Activated CD4-positive, alpha-beta memory T cell treated with anti-CD3 and anti-CD28 coated beads for 36 hours (primary cell): ENCODE measurements at regions not wholly inside any gene's neighbourhood (a gene's known extent, or its start where the extent isn't known, plus 50 kb on each side); places are given as distances from the start of the nearest gene placed in this dataset.
A peak's percentile ranks its signal among the peaks of the same experiment; 100 is the strongest.

Source experiments
- CTCF ChIA-PET: fragments of 350-600 bp; sonication (Branson Sonifier 250); formaldehyde crosslinking; loops from one replicate; lab custom pipeline; 2021; ENCODE audit warnings: antibody characterized with exemption, inconsistent platforms; lab: Charles Lee
- POLR2A ChIA-PET: fragments of 350-600 bp; sonication (Branson Sonifier 250); formaldehyde crosslinking; loops from one replicate; lab custom pipeline; 2021; ENCODE audit warnings: antibody characterized with exemption; lab: Charles Lee
- DNase-seq: peaks from one replicate; pipeline ENCODE4 v3.0.0-alpha.2; 2020
- H3K27ac Mint-ChIP-seq: one replicate; pipeline ENCODE4 v1.8.0; 2021; ENCODE audit warnings: mixed read lengths
- H3K27me3 Mint-ChIP-seq: one replicate; pipeline ENCODE4 v1.8.0; 2021; ENCODE audit warnings: mixed read lengths
- H3K36me3 Mint-ChIP-seq: one replicate; pipeline ENCODE4 v1.8.0; 2021; ENCODE audit warnings: mixed read lengths
- H3K4me1 Mint-ChIP-seq: one replicate; pipeline ENCODE4 v1.8.0; 2021; ENCODE audit warnings: low read depth, mixed read lengths
- H3K4me3 Mint-ChIP-seq: one replicate; pipeline ENCODE4 v1.8.0; 2021; ENCODE audit warnings: mild to moderate bottlenecking, mixed read lengths
- H3K9me3 Mint-ChIP-seq: one replicate; pipeline ENCODE4 v1.8.0; 2021; ENCODE audit warnings: mixed read lengths
- intact Hi-C: fragments of 100-400 bp; cut with micrococcal nuclease; formaldehyde crosslinking; loops from one replicate; pipeline ENCODE4 v1.15.1; 2023

GRCh38 chrY:21105529-21105928 is 349.6 kb downstream of the RPS4Y2 start:
- no peaks in the 10 kb centered on the region for H3K9me3 Mint-ChIP-seq
- H3K36me3 Mint-ChIP-seq: no peaks in the 10 kb centered on the region
- DNase-seq: no peak
- no peaks in the 10 kb centered on the region for H3K27me3 Mint-ChIP-seq
- no peak overlapping the region for H3K4me3 Mint-ChIP-seq
- CTCF ChIA-PET: no interaction called here
- H3K4me1 Mint-ChIP-seq: peaks cover 32% of the 10 kb centered on the region
- intact Hi-C loops: no loop called here
- POLR2A ChIA-PET: no interaction called here
- peak overlapping the region; percentile 40 for H3K27ac Mint-ChIP-seq

GRCh38 chrY:21111313-21111712 is 355.4 kb downstream of the RPS4Y2 start:
- H3K4me3 Mint-ChIP-seq: no peak overlapping the region
- DNase-seq: peak; percentile 32
- ChIA-PET POLR2A (no interaction called here), CTCF (no interaction called here)
- no peak overlapping the region for H3K27ac Mint-ChIP-seq
- no peaks in the 10 kb centered on the region for H3K36me3 Mint-ChIP-seq
- no peaks in the 10 kb centered on the region for H3K27me3 Mint-ChIP-seq
- H3K4me1 Mint-ChIP-seq: peaks cover 22% of the 10 kb centered on the region
- intact Hi-C loops: no loop called here
- H3K9me3 Mint-ChIP-seq: no peaks in the 10 kb centered on the region

- Mint-ChIP-seq H3K4me1 (no peaks in the 10 kb centered on the region), H3K27me3 (no peaks in the 10 kb centered on the region), H3K27ac (no peak overlapping the region), H3K9me3 (no peaks in the 10 kb centered on the region), H3K36me3 (no peaks in the 10 kb centered on the region), H3K4me3 (no peak overlapping the region)
- ChIA-PET POLR2A (no interaction called here), CTCF (no interaction called here)
- intact Hi-C loops: no loop called here
- DNase-seq: no peak
These were observed 365.2 kb downstream of the RPS4Y2 start for GRCh38 chrY:21121065-21121464.

GRCh38 chrY:21135591-21135990 is 375.5 kb upstream of the RBMY1B start:
- peaks cover 28% of the 10 kb centered on the region for H3K4me1 Mint-ChIP-seq
- no peak overlapping the region for H3K4me3 Mint-ChIP-seq
- DNase-seq: no peak
- H3K27ac Mint-ChIP-seq: no peak overlapping the region
- H3K36me3 Mint-ChIP-seq: no peaks in the 10 kb centered on the region
- no peaks in the 10 kb centered on the region for H3K27me3 Mint-ChIP-seq
- intact Hi-C loops: loop anchor here (5.0 to 10.0 kb wide), 3 partner anchors 51 to 113 kb away; no protein-coding TSS in a partner anchor
- POLR2A ChIA-PET: no interaction called here
- CTCF ChIA-PET: no interaction called here
- no peaks in the 10 kb centered on the region for H3K9me3 Mint-ChIP-seq

- CTCF ChIA-PET: no interaction called here
- Mint-ChIP-seq H3K27me3 (no peaks in the 10 kb centered on the region), H3K4me1 (peaks cover 28% of the 10 kb centered on the region), H3K27ac (peak overlapping the region; percentile 79), H3K4me3 (peak overlapping the region; percentile 72), H3K9me3 (no peaks in the 10 kb centered on the region), H3K36me3 (no peaks in the 10 kb centered on the region)
- intact Hi-C loops: loop anchor here (2.0 to 10.0 kb wide), 4 partner anchors 43 to 116 kb away; no protein-coding TSS in a partner anchor
- DNase-seq: no peak
- POLR2A ChIA-PET: no interaction called here
These were observed 372.9 kb upstream of the RBMY1B start for GRCh38 chrY:21138056-21138758.

GRCh38 chrY:21146331-21146730 is 364.8 kb upstream of the RBMY1B start:
- peaks cover 13% of the 10 kb centered on the region for H3K4me1 Mint-ChIP-seq
- no peak overlapping the region for H3K4me3 Mint-ChIP-seq
- CTCF ChIA-PET: no interaction called here
- POLR2A ChIA-PET: no interaction called here
- intact Hi-C loops: no loop called here
- peaks cover 2% of the 10 kb centered on the region for H3K36me3 Mint-ChIP-seq
- H3K27me3 Mint-ChIP-seq: no peaks in the 10 kb centered on the region
- DNase-seq: no peak
- H3K9me3 Mint-ChIP-seq: no peaks in the 10 kb centered on the region
- no peak overlapping the region for H3K27ac Mint-ChIP-seq

GRCh38 chrY:21149971-21150370 is 361.2 kb upstream of the RBMY1B start:
- H3K9me3 Mint-ChIP-seq: peaks cover 5% of the 10 kb centered on the region
- no peak overlapping the region for H3K4me3 Mint-ChIP-seq
- no peak for DNase-seq
- H3K36me3 Mint-ChIP-seq: peaks cover 12% of the 10 kb centered on the region
- intact Hi-C loops: no loop called here
- CTCF ChIA-PET: no interaction called here
- peaks cover 13% of the 10 kb centered on the region for H3K4me1 Mint-ChIP-seq
- H3K27me3 Mint-ChIP-seq: no peaks in the 10 kb centered on the region
- no peak overlapping the region for H3K27ac Mint-ChIP-seq
- POLR2A ChIA-PET: no interaction called here

GRCh38 chrY:21169821-21170220 is 341.3 kb upstream of the RBMY1B start:
- POLR2A ChIA-PET: no interaction called here
- peaks cover 3% of the 10 kb centered on the region for H3K4me1 Mint-ChIP-seq
- H3K9me3 Mint-ChIP-seq: no peaks in the 10 kb centered on the region
- no peaks in the 10 kb centered on the region for H3K27me3 Mint-ChIP-seq
- DNase-seq: no peak
- peaks cover 4% of the 10 kb centered on the region for H3K36me3 Mint-ChIP-seq
- intact Hi-C loops: loop anchor here (10.0 kb wide), 1 partner anchor 175 kb away; no protein-coding TSS in a partner anchor
- CTCF ChIA-PET: no interaction called here
- H3K4me3 Mint-ChIP-seq: no peak overlapping the region
- no peak overlapping the region for H3K27ac Mint-ChIP-seq

- Mint-ChIP-seq H3K9me3 (no peaks in the 10 kb centered on the region), H3K27ac (no peak overlapping the region), H3K27me3 (no peaks in the 10 kb centered on the region), H3K36me3 (peaks cover 4% of the 10 kb centered on the region), H3K4me1 (peaks cover 9% of the 10 kb centered on the region), H3K4me3 (no peak overlapping the region)
- POLR2A ChIA-PET: no interaction called here
- CTCF ChIA-PET: no interaction called here
- DNase-seq: no peak
- intact Hi-C loops: loop anchor here (10.0 kb wide), 1 partner anchor 180 kb away; no protein-coding TSS in a partner anchor
These were observed 336.3 kb upstream of the RBMY1B start for GRCh38 chrY:21174697-21175463.

- Mint-ChIP-seq H3K9me3 (no peaks in the 10 kb centered on the region), H3K27ac (no peak overlapping the region), H3K36me3 (peaks cover 4% of the 10 kb centered on the region), H3K4me3 (no peak overlapping the region), H3K4me1 (peaks cover 10% of the 10 kb centered on the region), H3K27me3 (no peaks in the 10 kb centered on the region)
- DNase-seq: no peak
- POLR2A ChIA-PET: no interaction called here
- CTCF ChIA-PET: no interaction called here
- intact Hi-C loops: loop anchor here (10.0 kb wide), 1 partner anchor 181 kb away; no protein-coding TSS in a partner anchor
These were observed 335.6 kb upstream of the RBMY1B start for GRCh38 chrY:21175505-21175904.

- Mint-ChIP-seq H3K9me3 (no peaks in the 10 kb centered on the region), H3K27me3 (no peaks in the 10 kb centered on the region), H3K36me3 (no peaks in the 10 kb centered on the region), H3K4me3 (no peak overlapping the region), H3K27ac (peak overlapping the region; percentile 30), H3K4me1 (peaks cover 15% of the 10 kb centered on the region)
- ChIA-PET CTCF (no interaction called here), POLR2A (no interaction called here)
- intact Hi-C loops: loop anchor here (10.0 kb wide), 1 partner anchor 183 kb away; no protein-coding TSS in a partner anchor
- no peak for DNase-seq
These were observed 333.8 kb upstream of the RBMY1B start for GRCh38 chrY:21177306-21177800.

GRCh38 chrY:21178281-21178680 is 332.9 kb upstream of the RBMY1B start:
- Mint-ChIP-seq H3K27ac (no peak overlapping the region), H3K4me3 (no peak overlapping the region), H3K36me3 (no peaks in the 10 kb centered on the region), H3K27me3 (no peaks in the 10 kb centered on the region), H3K4me1 (peaks cover 15% of the 10 kb centered on the region), H3K9me3 (no peaks in the 10 kb centered on the region)
- POLR2A ChIA-PET: no interaction called here
- DNase-seq: no peak
- intact Hi-C loops: loop anchor here (10.0 kb wide), 1 partner anchor 183 kb away; no protein-coding TSS in a partner anchor
- CTCF ChIA-PET: interaction anchor here (0.7 kb wide), 1 partner anchor 259 kb away, joined by 4 read pairs; no protein-coding TSS in a partner anchor
